ENCODE measurements at regions not wholly inside any gene's neighbourhood (a gene's known extent, or its start where the extent isn't known, plus 50 kb on each side); places are given as distances from the start of the nearest gene placed in this dataset.

DNA sequence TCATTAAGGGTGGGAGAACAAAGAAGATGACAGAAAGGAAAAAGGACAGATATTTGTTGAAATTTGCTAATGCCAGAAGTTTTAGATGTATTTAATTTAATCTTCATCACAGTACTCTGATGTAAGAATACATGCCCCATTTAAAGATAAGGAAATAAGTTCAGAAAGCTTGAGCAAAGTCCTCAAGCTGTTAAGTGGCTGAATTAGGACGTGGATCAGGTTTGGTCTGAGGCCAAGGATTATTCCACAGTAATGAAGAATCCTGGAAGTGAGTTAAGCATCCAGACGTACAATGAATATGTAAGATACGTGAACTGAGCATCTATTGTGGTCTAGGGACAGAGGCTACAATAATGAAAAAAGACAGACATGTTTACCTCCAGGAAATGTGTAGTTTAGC is 671.3 kb downstream of the PRELID2 start:
- no TSS peak for BruUV-seq (replicated peaks)
- no peak for FAIRE-seq
- no peak for DNase-seq (ENCODE audit: low spot score)
- Histone ChIP-seq H3K27me3 (ENCODE audit: control insufficient read depth in 1 of 2, insufficient read depth in 2 of 2, low read length in 2 of 2) (no peaks in the 10 kb centered on the region), H3K4me1 (ENCODE audit: insufficient read depth, low read length) (no peaks in the 10 kb centered on the region), H2AFZ (ENCODE audit: low read length) (no peak overlapping the region), H3K36me3 (replicated peaks in 1 of 2; ENCODE audit: control insufficient read depth in 1 of 2, insufficient read depth in 2 of 2, low read length in 2 of 2) (no peaks in the 10 kb centered on the region), H3K4me2 (ENCODE audit: low read depth, low read length) (no peak overlapping the region), H3K9me3 (ENCODE audit: low read length) (no peaks in the 10 kb centered on the region), H4K20me1 (ENCODE audit: insufficient read depth, low read length) (no peaks in the 10 kb centered on the region), H3K27ac (ENCODE audit: extremely low read length, insufficient read depth, low read length) (no peak overlapping the region), H3K4me3 (replicated peaks in 1 of 3; ENCODE audit: insufficient read depth in 1 of 3, low read depth in 2 of 3, low read length in 3 of 3) (no peak overlapping the region), H3K9ac (ENCODE audit: insufficient read depth, low read depth, low read length) (no peak overlapping the region), H3K79me2 (ENCODE audit: insufficient read depth, low read length) (no peaks in the 10 kb centered on the region)
- 0% methylated on average over 3 of the region's 3 CpGs for WGBS (ENCODE audit: low lambda C conversion rate)
- ChIA-PET POLR2A (no interaction called here), CTCF (ENCODE audit: low intra/inter-chr PET ratio, low total read pairs) (no interaction called here)
- ATAC-seq: no peak
- intact Hi-C loops (cut with micrococcal nuclease; ENCODE audit: unreplicated experiment): no loop called here
- in situ Hi-C loops (cut with HindIII; ENCODE audit: extremely low pct_ligation_motif_present, low pct_unique_long_range_greater_than_20kb): no loop called here
- TF ChIP-seq JARID2 (CRISPR knock-in tag; IDR thresholded peaks at IDR 0.05; ENCODE audit: insufficient replicate concordance) (no peak), SP140L (CRISPR knock-in tag; IDR thresholded peaks at IDR 0.05; ENCODE audit: borderline replicate concordance) (no peak), PAF1 (CRISPR knock-in tag; IDR thresholded peaks at IDR 0.05) (no peak), ZNF44 (CRISPR knock-in tag; IDR thresholded peaks at IDR 0.05) (no peak), KLF11 (CRISPR knock-in tag; IDR thresholded peaks at IDR 0.05) (no peak), NR2F1 (CRISPR knock-in tag; IDR thresholded peaks at IDR 0.05) (no peak), IKZF4 (CRISPR knock-in tag; IDR thresholded peaks at IDR 0.05; ENCODE audit: borderline replicate concordance, low read depth, not compliant biosample characterization) (no peak)
- TF ChIP-seq, protein P1, sequence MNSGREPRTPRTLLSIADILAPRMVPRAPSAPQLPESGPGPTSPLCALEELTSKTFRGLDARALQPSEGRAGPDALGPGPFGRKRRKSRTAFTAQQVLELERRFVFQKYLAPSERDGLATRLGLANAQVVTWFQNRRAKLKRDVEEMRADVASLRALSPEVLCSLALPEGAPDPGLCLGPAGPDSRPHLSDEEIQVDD (CRISPR knock-in tag; IDR thresholded peaks at IDR 0.05; ENCODE audit: borderline replicate concordance): no peak
- TF ChIP-seq, protein P2, sequence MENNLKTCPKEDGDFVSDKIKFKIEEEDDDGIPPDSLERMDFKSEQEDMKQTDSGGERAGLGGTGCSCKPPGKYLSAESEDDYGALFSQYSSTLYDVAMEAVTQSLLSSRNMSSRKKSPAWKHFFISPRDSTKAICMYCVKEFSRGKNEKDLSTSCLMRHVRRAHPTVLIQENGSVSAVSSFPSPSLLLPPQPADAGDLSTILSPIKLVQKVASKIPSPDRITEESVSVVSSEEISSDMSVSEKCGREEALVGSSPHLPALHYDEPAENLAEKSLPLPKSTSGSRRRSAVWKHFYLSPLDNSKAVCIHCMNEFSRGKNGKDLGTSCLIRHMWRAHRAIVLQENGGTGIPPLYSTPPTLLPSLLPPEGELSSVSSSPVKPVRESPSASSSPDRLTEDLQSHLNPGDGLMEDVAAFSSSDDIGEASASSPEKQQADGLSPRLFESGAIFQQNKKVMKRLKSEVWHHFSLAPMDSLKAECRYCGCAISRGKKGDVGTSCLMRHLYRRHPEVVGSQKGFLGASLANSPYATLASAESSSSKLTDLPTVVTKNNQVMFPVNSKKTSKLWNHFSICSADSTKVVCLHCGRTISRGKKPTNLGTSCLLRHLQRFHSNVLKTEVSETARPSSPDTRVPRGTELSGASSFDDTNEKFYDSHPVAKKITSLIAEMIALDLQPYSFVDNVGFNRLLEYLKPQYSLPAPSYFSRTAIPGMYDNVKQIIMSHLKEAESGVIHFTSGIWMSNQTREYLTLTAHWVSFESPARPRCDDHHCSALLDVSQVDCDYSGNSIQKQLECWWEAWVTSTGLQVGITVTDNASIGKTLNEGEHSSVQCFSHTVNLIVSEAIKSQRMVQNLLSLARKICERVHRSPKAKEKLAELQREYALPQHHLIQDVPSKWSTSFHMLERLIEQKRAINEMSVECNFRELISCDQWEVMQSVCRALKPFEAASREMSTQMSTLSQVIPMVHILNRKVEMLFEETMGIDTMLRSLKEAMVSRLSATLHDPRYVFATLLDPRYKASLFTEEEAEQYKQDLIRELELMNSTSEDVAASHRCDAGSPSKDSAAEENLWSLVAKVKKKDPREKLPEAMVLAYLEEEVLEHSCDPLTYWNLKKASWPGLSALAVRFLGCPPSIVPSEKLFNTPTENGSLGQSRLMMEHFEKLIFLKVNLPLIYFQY (CRISPR knock-in tag; IDR thresholded peaks at IDR 0.05; ENCODE audit: borderline replicate concordance): no peak

All from HepG2 (cell line).